ENCODE measurements at regions not wholly inside any gene's neighbourhood (a gene's known extent, or its start where the extent isn't known, plus 50 kb on each side); places are given as distances from the start of the nearest gene placed in this dataset.

DNA sequence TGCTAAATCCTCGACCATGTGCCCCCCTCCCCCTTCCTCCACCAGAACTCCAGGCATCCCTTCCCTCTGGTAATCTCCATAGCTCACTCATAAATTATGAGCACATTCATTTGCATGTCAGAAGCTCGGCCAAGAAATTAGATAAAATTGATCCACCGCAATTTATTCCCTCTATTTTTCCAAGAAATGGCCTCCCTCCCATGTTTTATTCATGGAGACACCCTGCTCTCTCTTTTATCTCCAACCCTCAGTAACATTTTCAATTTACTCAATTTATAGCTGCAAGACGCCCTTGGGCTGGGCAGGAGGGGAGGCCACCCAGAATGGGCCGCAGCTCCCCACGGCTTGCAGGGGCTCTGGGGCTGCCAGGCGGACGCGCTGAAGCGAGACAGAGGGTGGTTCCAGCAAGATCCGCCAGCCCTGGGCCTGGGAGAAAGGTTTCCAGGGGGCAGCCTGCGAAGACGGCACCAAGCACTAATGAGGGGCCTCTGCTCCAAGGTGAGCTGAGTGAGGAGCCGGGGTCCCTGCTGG is 54.7 kb upstream of the ZNF423 start:
- no peak overlapping the region for H3K4me3 Mint-ChIP-seq
- peaks cover 0 to 12% (median 0%) of the 10 kb centered on the region in 3 donors for H3K27me3 Mint-ChIP-seq
- no peak for ATAC-seq (ENCODE audit: low read depth in 2 of 2)
- DNase-seq: no peak
- H3K36me3 Mint-ChIP-seq: peaks cover 0 to 10% of the 10 kb centered on the region in 2 donors
- no peak overlapping the region for H3K27ac Mint-ChIP-seq
- no peaks in the 10 kb centered on the region for H3K4me1 Mint-ChIP-seq
- H3K9me3 Mint-ChIP-seq: peaks cover 0 to 12% (median 8%) of the 10 kb centered on the region in 7 donors

DNA sequence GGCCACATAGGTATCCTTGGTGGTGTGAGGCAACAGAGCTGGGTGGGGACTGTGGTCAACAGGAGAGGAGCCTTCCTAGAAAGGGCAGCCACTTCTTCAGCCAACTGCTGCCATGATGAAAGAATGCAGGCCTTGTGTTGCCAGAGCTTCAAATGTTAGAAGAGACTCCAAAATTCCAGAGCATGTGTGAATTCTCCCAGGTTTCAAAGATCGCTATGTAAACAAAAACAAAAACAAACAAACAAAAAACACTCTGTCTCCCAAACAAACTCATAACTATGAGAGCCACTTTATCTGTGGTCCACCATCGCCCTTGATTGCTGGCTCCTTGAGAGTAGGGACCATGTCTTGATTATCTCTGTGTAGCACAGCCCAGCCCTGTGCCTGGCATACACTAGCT is 55.5 kb upstream of the ZNF423 start:
- ATAC-seq (ENCODE audit: low read depth in 2 of 2): no peak
- Mint-ChIP-seq H3K27ac (no peak overlapping the region), H3K27me3 (peaks cover 0 to 12% (median 0%) of the 10 kb centered on the region in 3 donors), H3K4me3 (no peak overlapping the region), H3K4me1 (no peaks in the 10 kb centered on the region), H3K36me3 (peaks cover 0 to 10% of the 10 kb centered on the region in 2 donors), H3K9me3 (peaks cover 0 to 12% (median 8%) of the 10 kb centered on the region in 7 donors)
- no peak for DNase-seq

DNA sequence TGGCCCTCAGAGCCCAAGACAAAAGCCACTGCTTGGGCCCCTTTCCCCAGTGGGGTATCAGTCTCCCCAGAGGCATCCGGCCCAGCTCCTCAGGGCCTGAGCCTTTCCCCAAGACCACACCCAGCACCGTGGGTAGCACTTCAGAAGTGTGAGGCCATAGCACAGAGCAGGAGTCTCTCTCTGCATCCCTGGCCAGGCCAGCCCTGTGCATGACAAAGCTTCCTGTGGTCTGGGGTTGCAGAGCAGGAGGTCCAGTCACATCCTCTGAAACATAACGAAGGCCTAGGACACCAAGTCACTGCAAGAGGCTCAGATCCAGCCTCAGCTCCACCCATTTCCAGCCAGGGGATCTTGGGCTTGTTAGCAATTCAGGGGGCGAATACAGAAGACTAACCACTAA is 56.8 kb upstream of the ZNF423 start:
- Mint-ChIP-seq H3K27ac (no peak overlapping the region), H3K4me3 (no peak overlapping the region), H3K27me3 (peaks cover 0 to 12% (median 0%) of the 10 kb centered on the region in 3 donors), H3K4me1 (no peaks in the 10 kb centered on the region), H3K36me3 (peaks cover 0 to 10% of the 10 kb centered on the region in 2 donors), H3K9me3 (peaks cover 0 to 12% (median 8%) of the 10 kb centered on the region in 7 donors)
- ATAC-seq (ENCODE audit: low read depth in 2 of 2) (no peak), DNase-seq (no peak)

DNA sequence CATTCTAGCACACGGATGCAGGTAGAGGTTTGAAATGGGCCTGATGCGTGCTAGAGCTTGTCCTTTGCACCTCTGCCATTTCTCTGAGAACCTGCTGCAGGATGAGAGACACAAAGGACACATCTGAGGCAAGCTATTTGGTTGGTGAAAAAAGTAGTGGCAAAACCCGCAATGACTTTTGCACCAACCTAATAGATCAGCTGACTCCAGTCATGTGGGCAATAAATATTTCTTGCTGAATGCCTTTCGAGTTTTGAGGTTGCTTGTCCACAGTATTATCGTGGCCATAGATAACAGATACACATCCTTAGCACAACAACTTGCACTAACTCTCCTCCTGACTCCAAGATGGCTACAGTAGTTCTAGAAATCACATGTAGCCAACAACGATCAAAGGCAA is 57.8 kb upstream of the ZNF423 start:
- DNase-seq: no peak
- Mint-ChIP-seq H3K4me3 (peak overlapping the region in 1 of 8 donors; percentile 23), H3K4me1 (no peaks in the 10 kb centered on the region), H3K9me3 (peaks cover 0 to 12% (median 8%) of the 10 kb centered on the region in 7 donors), H3K27ac (no peak overlapping the region), H3K36me3 (peaks cover 0 to 10% of the 10 kb centered on the region in 2 donors), H3K27me3 (peaks cover 0 to 5% (median 0%) of the 10 kb centered on the region in 3 donors)
- ATAC-seq (ENCODE audit: low read depth in 2 of 2): no peak

DNA sequence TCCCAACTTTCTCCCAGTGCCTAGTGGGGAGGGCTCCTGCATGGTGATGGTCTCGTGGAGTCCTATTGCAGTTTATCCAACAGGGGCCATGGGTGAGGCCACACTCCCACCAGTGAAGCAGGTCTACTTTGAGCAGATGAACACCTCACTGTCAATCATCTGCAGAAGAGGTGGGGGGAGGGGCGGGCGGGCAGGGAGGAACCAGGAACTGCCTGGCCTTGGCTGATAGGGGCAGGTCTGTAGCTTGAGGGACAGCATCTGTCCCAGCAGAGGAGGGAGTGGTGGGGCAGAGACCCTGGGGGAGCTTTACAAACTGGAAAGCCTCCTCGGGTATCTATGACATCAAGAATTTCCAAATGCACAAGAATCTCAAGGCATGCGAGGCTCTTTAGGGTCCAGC is 58.7 kb upstream of the ZNF423 start:
- no peak overlapping the region for H3K4me3 Mint-ChIP-seq
- no peaks in the 10 kb centered on the region for H3K4me1 Mint-ChIP-seq
- ATAC-seq (ENCODE audit: low read depth in 2 of 2): no peak
- no peak overlapping the region for H3K27ac Mint-ChIP-seq
- peaks cover 0 to 5% (median 0%) of the 10 kb centered on the region in 3 donors for H3K27me3 Mint-ChIP-seq
- DNase-seq: no peak
- peaks cover 0 to 12% (median 8%) of the 10 kb centered on the region in 7 donors for H3K9me3 Mint-ChIP-seq
- peaks cover 0 to 10% of the 10 kb centered on the region in 2 donors for H3K36me3 Mint-ChIP-seq

DNA sequence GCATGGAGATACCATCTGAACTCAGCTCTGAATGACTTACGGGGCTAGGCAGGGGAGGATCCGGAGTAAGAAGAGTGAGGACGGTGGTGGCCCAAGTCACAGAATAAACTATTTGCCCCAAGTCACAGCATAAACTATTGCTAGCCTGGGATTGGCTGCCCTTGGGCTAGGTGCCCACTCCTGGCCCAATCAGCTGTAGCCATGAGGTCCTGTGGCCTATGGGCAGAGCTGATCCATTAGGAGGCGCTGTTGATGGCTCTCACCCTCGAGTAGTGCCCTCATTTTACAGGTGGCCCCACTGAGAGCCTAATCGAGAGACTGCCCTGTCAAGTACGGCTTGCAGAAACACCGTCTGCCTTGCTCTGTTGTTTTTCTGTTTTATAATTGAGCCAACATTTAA is 62.3 kb upstream of the ZNF423 start:
- H3K27ac Mint-ChIP-seq: peak overlapping the region in 1 of 6 donors; percentile 56
- no peak for DNase-seq
- H3K4me3 Mint-ChIP-seq: no peak overlapping the region
- H3K4me1 Mint-ChIP-seq: no peaks in the 10 kb centered on the region
- no peaks in the 10 kb centered on the region for H3K9me3 Mint-ChIP-seq
- peaks cover 0 to 7% (median 2%) of the 10 kb centered on the region in 3 donors for H3K27me3 Mint-ChIP-seq
- no peak for ATAC-seq (ENCODE audit: low read depth in 2 of 2)
- no peaks in the 10 kb centered on the region for H3K36me3 Mint-ChIP-seq

DNA sequence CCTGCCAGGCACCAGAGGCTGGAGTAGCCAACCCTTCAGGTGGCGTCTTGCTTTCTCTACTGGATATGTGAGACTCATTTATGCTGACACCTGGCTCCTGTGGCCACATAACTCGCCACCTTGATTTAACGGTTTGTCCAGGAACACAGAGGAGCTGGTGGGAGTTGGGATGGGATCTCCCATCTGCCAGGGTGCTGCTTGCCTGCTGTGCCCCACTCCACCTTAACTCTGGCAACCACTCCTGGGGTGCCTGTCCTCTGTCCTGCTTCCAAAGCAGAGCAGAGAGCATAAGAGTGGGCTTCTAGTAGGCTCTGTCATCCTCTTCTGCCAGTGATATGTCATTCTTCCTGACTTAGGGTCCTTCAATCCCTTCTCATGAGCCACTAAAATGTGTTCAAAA is 63.4 kb upstream of the ZNF423 start:
- peaks cover 0 to 8% (median 7%) of the 10 kb centered on the region in 3 donors for H3K27me3 Mint-ChIP-seq
- ATAC-seq (ENCODE audit: low read depth in 2 of 2): no peak
- DNase-seq: no peak
- H3K4me1 Mint-ChIP-seq: no peaks in the 10 kb centered on the region
- no peak overlapping the region for H3K27ac Mint-ChIP-seq
- no peaks in the 10 kb centered on the region for H3K36me3 Mint-ChIP-seq
- no peaks in the 10 kb centered on the region for H3K9me3 Mint-ChIP-seq
- H3K4me3 Mint-ChIP-seq: no peak overlapping the region

DNA sequence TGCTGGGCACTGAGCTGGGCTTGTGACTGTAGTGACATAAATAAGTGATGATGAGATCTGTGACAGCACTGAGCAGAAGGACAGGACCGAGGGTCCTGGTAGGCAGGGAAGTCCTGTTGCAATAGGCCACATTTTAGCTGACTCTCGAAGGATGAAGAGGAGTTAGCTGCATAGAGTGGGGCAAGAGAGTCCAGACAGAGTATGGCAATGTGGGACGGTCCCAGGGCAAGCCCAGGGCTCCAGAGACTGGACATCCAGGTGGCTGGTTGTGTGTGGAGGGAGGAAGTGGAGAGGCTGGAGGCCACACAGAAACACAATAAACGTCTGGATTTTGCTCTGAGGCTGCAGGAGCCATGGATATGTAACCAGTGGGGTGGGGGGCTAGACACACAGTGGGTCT is 64.5 kb upstream of the ZNF423 start:
- Mint-ChIP-seq H3K27ac (peak overlapping the region in 1 of 6 donors; percentile 7), H3K36me3 (no peaks in the 10 kb centered on the region), H3K27me3 (peaks cover 3 to 11% (median 8%) of the 10 kb centered on the region in 3 donors), H3K4me1 (no peaks in the 10 kb centered on the region), H3K9me3 (no peaks in the 10 kb centered on the region), H3K4me3 (no peak overlapping the region)
- ATAC-seq (ENCODE audit: low read depth in 2 of 2) (no peak), DNase-seq (no peak)

DNA sequence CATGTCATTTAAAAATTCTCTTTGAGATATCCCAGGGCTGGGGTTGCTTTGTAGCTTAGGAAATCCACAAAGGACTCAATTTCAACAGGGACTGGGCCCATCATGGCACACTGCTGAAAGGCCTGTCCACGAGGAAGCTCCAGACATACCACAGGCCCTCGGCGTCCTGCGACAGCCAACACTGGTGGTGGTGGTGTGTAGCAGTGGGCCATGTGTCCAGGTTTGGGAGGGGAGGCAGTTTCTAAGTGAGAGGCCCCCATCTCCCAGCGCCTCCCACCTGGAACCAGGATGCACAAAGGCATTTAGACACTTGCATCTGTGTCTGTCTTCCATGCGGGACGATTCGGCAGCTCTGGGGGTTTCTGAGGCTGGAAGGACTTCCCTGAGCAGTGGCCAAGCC is 65.2 kb upstream of the ZNF423 start:
- Mint-ChIP-seq H3K9me3 (no peaks in the 10 kb centered on the region), H3K4me3 (peak overlapping the region in 1 of 8 donors; percentile 29), H3K36me3 (no peaks in the 10 kb centered on the region), H3K27ac (no peak overlapping the region), H3K27me3 (peaks cover 3 to 18% (median 8%) of the 10 kb centered on the region in 3 donors), H3K4me1 (no peaks in the 10 kb centered on the region)
- DNase-seq (no peak), ATAC-seq (ENCODE audit: low read depth in 2 of 2) (no peak)

DNA sequence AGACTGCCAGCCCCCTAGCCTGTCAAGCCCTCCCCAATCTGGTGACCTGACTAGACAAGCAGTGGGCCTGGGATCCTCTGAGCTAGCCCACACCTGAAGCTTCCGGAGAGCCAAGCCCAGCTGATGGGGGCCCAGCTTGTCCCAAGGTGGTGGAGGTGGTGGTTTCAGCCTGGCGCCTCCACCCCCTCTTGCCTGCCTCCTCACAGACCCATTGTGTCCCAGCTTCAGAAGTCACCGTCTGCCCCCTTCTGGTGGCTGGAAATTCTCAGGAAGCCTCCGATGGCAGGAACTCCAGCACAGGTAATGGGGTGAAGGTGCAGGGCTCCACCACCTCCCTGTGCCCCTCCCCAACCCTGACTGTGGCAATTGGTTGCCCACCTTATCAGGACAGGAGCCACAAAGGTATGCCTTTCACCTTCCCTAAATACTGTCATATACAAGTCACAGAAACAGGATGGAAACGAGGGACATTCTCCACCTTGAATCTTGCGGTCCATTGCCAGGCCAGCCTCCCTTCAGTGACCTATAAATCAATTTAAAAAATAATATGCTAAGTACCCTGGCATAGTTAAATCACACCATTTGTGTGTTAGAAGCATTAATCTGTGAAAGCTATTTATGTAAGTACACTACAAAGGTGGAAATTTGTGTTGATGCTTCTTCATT is 66.0 kb upstream of the ZNF423 start:
- peak; percentile 1 for DNase-seq
- peak overlapping the region in 1 of 6 donors; percentile 47 for H3K27ac Mint-ChIP-seq
- no peaks in the 10 kb centered on the region for H3K9me3 Mint-ChIP-seq
- H3K4me1 Mint-ChIP-seq: no peaks in the 10 kb centered on the region
- H3K4me3 Mint-ChIP-seq: no peak overlapping the region
- H3K27me3 Mint-ChIP-seq: peaks cover 5 to 18% (median 8%) of the 10 kb centered on the region in 3 donors
- H3K36me3 Mint-ChIP-seq: no peaks in the 10 kb centered on the region
- ATAC-seq (ENCODE audit: low read depth in 2 of 2): no peak

DNA sequence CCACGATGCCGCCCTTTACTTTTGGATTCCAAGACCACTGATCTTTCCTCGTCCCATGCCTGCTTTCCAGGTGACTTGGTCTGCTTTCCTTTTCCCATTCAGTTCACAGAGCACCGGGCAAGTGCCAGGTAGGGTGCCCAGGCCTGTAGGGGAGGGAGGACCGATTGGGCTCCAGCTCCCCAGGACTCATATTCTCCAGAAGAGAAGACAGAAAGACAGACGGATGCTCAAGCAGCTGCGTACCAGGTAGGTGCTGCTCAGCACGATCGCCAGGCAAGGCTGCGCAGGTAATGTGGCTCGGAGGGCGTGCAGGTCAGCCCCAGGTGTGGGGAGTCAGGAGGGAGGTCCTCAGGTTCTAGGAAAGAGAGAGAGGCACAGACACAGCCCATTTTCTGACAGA is 67.5 kb upstream of the ZNF423 start:
- no peaks in the 10 kb centered on the region for H3K36me3 Mint-ChIP-seq
- H3K27ac Mint-ChIP-seq: peak overlapping the region in 1 of 6 donors; percentile 79
- DNase-seq (no peak), ATAC-seq (ENCODE audit: low read depth in 2 of 2) (no peak)
- peaks cover 7 to 21% (median 15%) of the 10 kb centered on the region in 3 donors for H3K27me3 Mint-ChIP-seq
- H3K4me1 Mint-ChIP-seq: no peaks in the 10 kb centered on the region
- H3K9me3 Mint-ChIP-seq: no peaks in the 10 kb centered on the region
- H3K4me3 Mint-ChIP-seq: no peak overlapping the region

DNA sequence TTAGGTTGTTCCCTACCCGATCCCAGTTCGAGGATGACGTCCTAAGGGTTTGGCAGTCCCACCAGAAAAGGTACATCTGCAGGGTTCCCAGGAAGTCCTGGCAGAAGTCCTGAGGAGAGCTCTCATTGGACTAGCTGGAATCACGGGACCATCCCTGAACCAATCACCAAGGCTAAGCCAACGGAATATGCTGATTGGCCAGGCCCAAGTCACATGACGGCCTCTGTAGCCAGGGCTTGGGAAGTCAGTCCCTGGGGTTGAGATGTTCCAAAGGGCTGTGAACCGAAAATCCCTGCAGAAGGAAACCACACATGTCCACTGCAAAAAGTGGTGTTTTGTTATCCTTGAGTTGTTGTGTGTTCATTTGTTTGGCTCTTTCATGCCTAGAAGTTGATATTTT is 68.2 kb upstream of the ZNF423 start:
- DNase-seq (no peak), ATAC-seq (ENCODE audit: low read depth in 2 of 2) (no peak)
- peaks cover 7 to 22% (median 19%) of the 10 kb centered on the region in 3 donors for H3K27me3 Mint-ChIP-seq
- no peaks in the 10 kb centered on the region for H3K4me1 Mint-ChIP-seq
- H3K27ac Mint-ChIP-seq: no peak overlapping the region
- H3K4me3 Mint-ChIP-seq: no peak overlapping the region
- H3K36me3 Mint-ChIP-seq: no peaks in the 10 kb centered on the region
- no peaks in the 10 kb centered on the region for H3K9me3 Mint-ChIP-seq

DNA sequence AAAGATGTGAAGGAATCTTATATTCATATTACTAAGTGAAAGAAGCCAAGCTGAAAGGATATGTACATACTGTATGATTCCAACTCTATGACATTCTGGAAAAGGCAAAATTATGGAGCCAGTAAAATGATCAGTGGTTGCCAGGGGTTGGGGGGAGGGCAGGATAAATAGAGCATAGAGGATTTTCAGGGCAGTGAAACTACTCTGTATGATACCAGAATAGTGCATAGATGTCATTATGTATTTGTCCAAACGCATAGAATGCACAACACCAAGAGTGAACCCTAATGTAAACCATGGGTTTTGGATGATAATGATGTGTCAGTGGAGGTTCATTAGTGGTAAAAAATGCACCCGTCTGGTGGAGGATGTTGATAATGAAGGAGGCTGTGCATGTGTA is 71.0 kb upstream of the ZNF423 start:
- H3K9me3 Mint-ChIP-seq: no peaks in the 10 kb centered on the region
- DNase-seq (no peak), ATAC-seq (ENCODE audit: low read depth in 2 of 2) (no peak)
- no peak overlapping the region for H3K4me3 Mint-ChIP-seq
- peaks cover 7 to 39% (median 29%) of the 10 kb centered on the region in 3 donors for H3K27me3 Mint-ChIP-seq
- H3K4me1 Mint-ChIP-seq: no peaks in the 10 kb centered on the region
- H3K27ac Mint-ChIP-seq: no peak overlapping the region
- H3K36me3 Mint-ChIP-seq: no peaks in the 10 kb centered on the region
